K562 (cell line): ENCODE measurements at regions not wholly inside any gene's neighbourhood (a gene's known extent, or its start where the extent isn't known, plus 50 kb on each side); places are given as distances from the start of the nearest gene placed in this dataset.

Experiments used
- BMI1 ChIP-seq: fragments of 150-350 bp; IDR thresholded peaks from 2 replicates; pipeline ENCODE4 v1.6.1; 2014; ENCODE audit warnings: low read length
- CCNT2 ChIP-seq: IDR thresholded peaks from 2 replicates; pipeline ENCODE4 v1.6.1; 2011; ENCODE audit warnings: borderline replicate concordance, low read depth, mild to moderate bottlenecking, moderate library complexity, mixed read lengths, low read length; ENCODE audit not compliant: insufficient read length; ENCODE audit errors: extremely low read depth
- JUNB ChIP-seq: fragments of 450-650 bp; formaldehyde crosslinking; conservative IDR thresholded peaks from 2 replicates; pipeline ENCODE4 v1.4.0; 2020; ENCODE audit warnings: mild to moderate bottlenecking
- RBBP5 ChIP-seq: fragments of 200-600 bp; sonication (generic); IDR thresholded peaks from 2 replicates; pipeline ENCODE4 v1.6.1; 2012; ENCODE audit warnings: borderline replicate concordance, mild to moderate bottlenecking, low read length, control low read depth, inconsistent platforms; ENCODE audit not compliant: insufficient read depth, poor library complexity, severe bottlenecking
- THAP7 ChIP-seq: fragments of 250-450 bp; sonication (Bioruptor Pico); IDR thresholded peaks from 2 replicates; pipeline ENCODE4 v1.5.0; 2021
- TF ChIP-seq, protein P1 (sequence below), 2 experiments: fragments of 150-350 bp in 1 of 2; IDR thresholded peaks; 2 replicates each; pipeline ENCODE4 v1.6.1; 2012 to 2016; ENCODE audit warnings: low read depth in 2 of 2, low read length in 2 of 2, mild to moderate bottlenecking in 1 of 2, moderate library complexity in 1 of 2
- TF ChIP-seq, protein P2 (sequence below): fragments of 250-450 bp; sonication (Bioruptor Pico); IDR thresholded peaks from 2 replicates; pipeline ENCODE4 v1.5.0; 2021
- TF ChIP-seq, protein P3 (sequence below): sonication (generic); formaldehyde crosslinking; IDR thresholded peaks from 2 replicates; pipeline ENCODE4 v1.8.0; 2022; ENCODE audit warnings: missing genetic modification reagents, mild to moderate bottlenecking, borderline replicate concordance
- TF ChIP-seq, protein P4 (sequence below): IDR thresholded peaks from 2 replicates; pipeline ENCODE4 v1.6.1; 2016; ENCODE audit warnings: missing genetic modification characterization, missing compliant biosample characterization

GRCh38 chr14:101183376-101184103 is 280.0 kb upstream of the RTL1 start (continued):
- TF ChIP-seq, protein P1, sequence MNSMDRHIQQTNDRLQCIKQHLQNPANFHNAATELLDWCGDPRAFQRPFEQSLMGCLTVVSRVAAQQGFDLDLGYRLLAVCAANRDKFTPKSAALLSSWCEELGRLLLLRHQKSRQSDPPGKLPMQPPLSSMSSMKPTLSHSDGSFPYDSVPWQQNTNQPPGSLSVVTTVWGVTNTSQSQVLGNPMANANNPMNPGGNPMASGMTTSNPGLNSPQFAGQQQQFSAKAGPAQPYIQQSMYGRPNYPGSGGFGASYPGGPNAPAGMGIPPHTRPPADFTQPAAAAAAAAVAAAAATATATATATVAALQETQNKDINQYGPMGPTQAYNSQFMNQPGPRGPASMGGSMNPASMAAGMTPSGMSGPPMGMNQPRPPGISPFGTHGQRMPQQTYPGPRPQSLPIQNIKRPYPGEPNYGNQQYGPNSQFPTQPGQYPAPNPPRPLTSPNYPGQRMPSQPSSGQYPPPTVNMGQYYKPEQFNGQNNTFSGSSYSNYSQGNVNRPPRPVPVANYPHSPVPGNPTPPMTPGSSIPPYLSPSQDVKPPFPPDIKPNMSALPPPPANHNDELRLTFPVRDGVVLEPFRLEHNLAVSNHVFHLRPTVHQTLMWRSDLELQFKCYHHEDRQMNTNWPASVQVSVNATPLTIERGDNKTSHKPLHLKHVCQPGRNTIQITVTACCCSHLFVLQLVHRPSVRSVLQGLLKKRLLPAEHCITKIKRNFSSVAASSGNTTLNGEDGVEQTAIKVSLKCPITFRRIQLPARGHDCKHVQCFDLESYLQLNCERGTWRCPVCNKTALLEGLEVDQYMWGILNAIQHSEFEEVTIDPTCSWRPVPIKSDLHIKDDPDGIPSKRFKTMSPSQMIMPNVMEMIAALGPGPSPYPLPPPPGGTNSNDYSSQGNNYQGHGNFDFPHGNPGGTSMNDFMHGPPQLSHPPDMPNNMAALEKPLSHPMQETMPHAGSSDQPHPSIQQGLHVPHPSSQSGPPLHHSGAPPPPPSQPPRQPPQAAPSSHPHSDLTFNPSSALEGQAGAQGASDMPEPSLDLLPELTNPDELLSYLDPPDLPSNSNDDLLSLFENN (IDR thresholded peaks at IDR 0.05; ENCODE audit: low read depth in 2 of 2, low read length in 2 of 2) = no peak
- TF ChIP-seq BMI1 (no peak), JUNB (CRISPR knock-in tag) (no peak), RBBP5 (no peak), THAP7 (CRISPR knock-in tag) (no peak), CCNT2 (no peak)
- TF ChIP-seq, protein P2, sequence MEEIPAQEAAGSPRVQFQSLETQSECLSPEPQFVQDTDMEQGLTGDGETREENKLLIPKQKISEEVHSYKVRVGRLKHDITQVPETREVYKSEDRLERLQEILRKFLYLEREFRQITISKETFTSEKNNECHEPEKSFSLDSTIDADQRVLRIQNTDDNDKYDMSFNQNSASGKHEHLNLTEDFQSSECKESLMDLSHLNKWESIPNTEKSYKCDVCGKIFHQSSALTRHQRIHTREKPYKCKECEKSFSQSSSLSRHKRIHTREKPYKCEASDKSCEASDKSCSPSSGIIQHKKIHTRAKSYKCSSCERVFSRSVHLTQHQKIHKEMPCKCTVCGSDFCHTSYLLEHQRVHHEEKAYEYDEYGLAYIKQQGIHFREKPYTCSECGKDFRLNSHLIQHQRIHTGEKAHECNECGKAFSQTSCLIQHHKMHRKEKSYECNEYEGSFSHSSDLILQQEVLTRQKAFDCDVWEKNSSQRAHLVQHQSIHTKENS (CRISPR knock-in tag) = no peak
- TF ChIP-seq, protein P3, sequence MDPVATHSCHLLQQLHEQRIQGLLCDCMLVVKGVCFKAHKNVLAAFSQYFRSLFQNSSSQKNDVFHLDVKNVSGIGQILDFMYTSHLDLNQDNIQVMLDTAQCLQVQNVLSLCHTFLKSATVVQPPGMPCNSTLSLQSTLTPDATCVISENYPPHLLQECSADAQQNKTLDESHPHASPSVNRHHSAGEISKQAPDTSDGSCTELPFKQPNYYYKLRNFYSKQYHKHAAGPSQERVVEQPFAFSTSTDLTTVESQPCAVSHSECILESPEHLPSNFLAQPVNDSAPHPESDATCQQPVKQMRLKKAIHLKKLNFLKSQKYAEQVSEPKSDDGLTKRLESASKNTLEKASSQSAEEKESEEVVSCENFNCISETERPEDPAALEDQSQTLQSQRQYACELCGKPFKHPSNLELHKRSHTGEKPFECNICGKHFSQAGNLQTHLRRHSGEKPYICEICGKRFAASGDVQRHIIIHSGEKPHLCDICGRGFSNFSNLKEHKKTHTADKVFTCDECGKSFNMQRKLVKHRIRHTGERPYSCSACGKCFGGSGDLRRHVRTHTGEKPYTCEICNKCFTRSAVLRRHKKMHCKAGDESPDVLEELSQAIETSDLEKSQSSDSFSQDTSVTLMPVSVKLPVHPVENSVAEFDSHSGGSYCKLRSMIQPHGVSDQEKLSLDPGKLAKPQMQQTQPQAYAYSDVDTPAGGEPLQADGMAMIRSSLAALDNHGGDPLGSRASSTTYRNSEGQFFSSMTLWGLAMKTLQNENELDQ (CRISPR knock-in tag) = no peak
- TF ChIP-seq, protein P4, sequence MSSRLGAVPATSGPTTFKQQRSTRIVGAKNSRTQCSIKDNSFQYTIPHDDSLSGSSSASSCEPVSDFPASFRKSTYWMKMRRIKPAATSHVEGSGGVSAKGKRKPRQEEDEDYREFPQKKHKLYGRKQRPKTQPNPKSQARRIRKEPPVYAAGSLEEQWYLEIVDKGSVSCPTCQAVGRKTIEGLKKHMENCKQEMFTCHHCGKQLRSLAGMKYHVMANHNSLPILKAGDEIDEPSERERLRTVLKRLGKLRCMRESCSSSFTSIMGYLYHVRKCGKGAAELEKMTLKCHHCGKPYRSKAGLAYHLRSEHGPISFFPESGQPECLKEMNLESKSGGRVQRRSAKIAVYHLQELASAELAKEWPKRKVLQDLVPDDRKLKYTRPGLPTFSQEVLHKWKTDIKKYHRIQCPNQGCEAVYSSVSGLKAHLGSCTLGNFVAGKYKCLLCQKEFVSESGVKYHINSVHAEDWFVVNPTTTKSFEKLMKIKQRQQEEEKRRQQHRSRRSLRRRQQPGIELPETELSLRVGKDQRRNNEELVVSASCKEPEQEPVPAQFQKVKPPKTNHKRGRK (tag) = no peak
